ENCODE measurements at regions not wholly inside any gene's neighbourhood (a gene's known extent, or its start where the extent isn't known, plus 50 kb on each side); places are given as distances from the start of the nearest gene placed in this dataset.
"Not testable (repeated sequence)": the region's sequence is repeated elsewhere in the genome, so short reads cannot be mapped to it uniquely, and the experiment has no call there.

DNA sequence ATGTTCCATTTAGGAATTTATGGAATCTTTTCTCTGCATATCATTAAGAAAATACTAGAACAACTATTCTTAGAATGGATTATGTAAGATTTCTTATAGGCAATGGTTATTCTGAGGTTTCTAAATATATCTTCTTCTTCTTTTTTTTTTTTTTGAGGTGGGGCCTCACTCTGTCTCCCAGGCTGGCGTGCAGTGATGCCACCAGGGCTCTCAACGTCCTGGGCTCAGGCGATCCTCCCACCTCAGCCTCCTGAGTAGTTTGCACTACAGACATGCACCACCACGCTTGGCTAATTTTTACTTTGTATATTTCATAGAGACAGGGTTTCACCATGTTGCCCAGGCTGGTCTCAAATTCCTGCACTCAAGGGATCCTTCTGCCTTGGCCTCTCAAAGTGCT lies 137.2 kb downstream of the SREK1 start:
- Mint-ChIP-seq H3K4me3 (no peak overlapping the region), H3K27me3 (peaks cover 7% of the 10 kb centered on the region)

DNA sequence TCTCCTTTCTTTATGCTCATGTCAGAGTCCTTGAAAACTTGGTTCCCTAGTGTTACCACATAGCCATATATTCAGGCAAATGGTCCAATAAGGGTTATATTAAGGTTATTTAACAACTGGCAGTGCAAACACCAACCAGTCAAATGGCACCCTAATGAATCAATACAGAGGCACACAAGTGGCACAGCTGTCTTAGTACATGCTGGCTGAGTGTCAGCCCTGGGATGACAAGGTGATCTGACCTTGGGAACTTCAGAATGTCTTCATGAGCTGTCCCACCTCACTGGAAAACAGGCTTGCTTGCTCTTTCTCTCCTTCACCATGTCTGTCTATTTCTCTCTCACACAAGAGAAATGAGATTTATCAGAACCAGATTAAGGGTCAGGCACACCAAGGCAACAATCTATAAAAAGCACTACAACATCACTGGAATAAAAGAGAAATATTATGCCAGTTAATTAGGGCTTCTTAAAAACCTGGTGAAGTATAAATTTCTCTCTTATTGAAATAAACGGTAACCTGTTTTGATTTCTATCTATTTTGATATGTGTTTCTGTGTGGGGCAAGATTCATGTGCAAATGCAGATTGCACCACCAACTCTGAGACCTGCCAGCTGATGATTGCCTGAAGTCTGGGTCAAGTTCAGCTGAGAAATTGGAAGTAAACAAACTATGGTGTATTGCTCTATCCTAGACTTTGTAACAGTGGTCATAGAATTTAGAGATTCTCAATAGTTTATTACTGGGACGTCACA lies 140.7 kb downstream of the SREK1 start:
- H3K36me3 Mint-ChIP-seq = no peaks in the 10 kb centered on the region
- peaks cover 9% of the 10 kb centered on the region for H3K27me3 Mint-ChIP-seq
- no peaks in the 10 kb centered on the region for H3K9me3 Mint-ChIP-seq
- no peak overlapping the region for H3K27ac Mint-ChIP-seq
- ATAC-seq (ENCODE audit: low read depth) = no peak
- no peak overlapping the region for H3K4me3 Mint-ChIP-seq
- peaks cover 2% of the 10 kb centered on the region for H3K4me1 Mint-ChIP-seq
- no peak for DNase-seq (ENCODE audit: low spot score in 2 of 2)

More for the DNA sequence above, 137.2 kb downstream of the SREK1 start:
- Mint-ChIP-seq H3K27ac (no peak overlapping the region), H3K36me3 (no peaks in the 10 kb centered on the region), H3K9me3 (no peaks in the 10 kb centered on the region), H3K4me1 (peaks cover 2% of the 10 kb centered on the region)
- DNase-seq (ENCODE audit: low spot score in 2 of 2) = no peak
- ATAC-seq (ENCODE audit: low read depth) = no peak

- Mint-ChIP-seq H3K36me3 (no peaks in the 10 kb centered on the region), H3K27ac (no peak overlapping the region), H3K4me1 (peaks cover 2% of the 10 kb centered on the region), H3K4me3 (no peak overlapping the region), H3K27me3 (peaks cover 9% of the 10 kb centered on the region), H3K9me3 (no peaks in the 10 kb centered on the region)
- DNase-seq (ENCODE audit: low spot score in 2 of 2) = no peak
- ATAC-seq (ENCODE audit: low read depth) = no peak
Measured at GRCh38 chr5:66285343-66285922, 141.3 kb downstream of the SREK1 start.

DNA sequence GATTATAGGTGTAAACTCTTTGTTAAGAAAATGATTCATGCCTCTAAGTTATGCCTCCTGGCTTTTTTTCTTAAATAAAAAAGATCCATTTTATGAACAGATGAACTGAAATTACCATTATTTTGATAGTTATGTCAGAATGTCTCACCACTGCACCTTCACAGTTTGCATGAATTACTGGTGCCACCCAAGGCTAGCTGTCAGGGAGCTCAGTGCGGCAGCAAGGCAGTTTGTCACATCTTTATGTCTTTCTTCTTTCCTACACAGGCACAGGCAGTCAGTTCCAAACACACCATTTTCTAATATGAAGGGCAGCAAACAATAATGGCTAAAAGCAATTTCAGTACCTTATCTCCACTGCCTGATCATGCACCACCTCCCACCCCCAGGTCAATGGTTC lies 147.7 kb downstream of the SREK1 start:
- Mint-ChIP-seq H3K27me3 (peaks cover 10% of the 10 kb centered on the region), H3K27ac (no peak overlapping the region), H3K4me1 (no peaks in the 10 kb centered on the region), H3K4me3 (no peak overlapping the region), H3K36me3 (no peaks in the 10 kb centered on the region), H3K9me3 (no peaks in the 10 kb centered on the region)
- DNase-seq (ENCODE audit: low spot score in 2 of 2) = no peak
- no peak for ATAC-seq (ENCODE audit: low read depth)

DNA sequence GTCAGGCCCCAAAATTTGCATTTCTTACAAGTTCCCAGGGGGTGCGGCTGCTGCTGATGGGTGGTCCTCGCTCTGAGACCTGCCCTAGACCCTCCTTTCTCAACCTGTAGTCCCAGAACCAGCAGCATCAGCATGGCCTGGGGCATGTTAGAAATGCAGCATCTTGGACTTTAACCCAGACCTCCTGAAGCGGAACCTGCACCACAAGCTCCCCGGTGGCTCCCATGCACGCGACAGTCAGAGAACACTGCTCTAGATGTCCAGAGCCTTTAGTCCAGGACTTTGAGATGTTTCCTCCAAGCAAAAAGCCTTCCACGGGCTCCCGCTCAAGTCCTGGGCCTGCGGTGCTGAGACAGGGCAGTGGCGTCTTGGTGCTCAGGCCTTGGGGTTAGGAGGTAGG lies 149.8 kb downstream of the SREK1 start:
- not testable (repeated sequence) for H3K4me3 Mint-ChIP-seq; H3K36me3 Mint-ChIP-seq; H3K4me1 Mint-ChIP-seq; H3K9me3 Mint-ChIP-seq; DNase-seq (ENCODE audit: low spot score in 2 of 2); H3K27ac Mint-ChIP-seq; ATAC-seq (ENCODE audit: low read depth); H3K27me3 Mint-ChIP-seq

DNA sequence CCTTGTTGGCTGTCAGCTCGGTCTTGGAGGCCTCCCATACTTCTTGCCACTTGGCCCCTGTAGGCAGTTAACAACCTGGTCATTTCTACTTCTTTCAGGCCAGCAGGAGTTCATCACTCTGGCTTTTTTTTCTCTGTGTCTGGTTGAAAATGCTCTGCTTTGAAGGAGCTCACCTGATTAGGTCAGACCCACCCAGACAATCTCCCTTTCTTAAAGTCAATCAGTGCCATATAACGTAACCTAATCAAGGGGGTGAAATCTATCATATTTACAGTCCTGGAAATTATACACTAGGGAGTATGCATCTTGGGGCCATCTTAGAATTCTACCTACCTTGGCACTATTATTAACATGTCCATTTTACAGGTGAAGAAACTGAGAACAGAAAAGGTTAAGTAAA lies 155.4 kb downstream of the SREK1 start:
- Mint-ChIP-seq H3K4me3 (no peak overlapping the region), H3K27ac (no peak overlapping the region), H3K4me1 (no peaks in the 10 kb centered on the region), H3K27me3 (no peaks in the 10 kb centered on the region), H3K9me3 (no peaks in the 10 kb centered on the region), H3K36me3 (no peaks in the 10 kb centered on the region)
- no peak for ATAC-seq (ENCODE audit: low read depth)
- no peak for DNase-seq (ENCODE audit: low spot score in 2 of 2)

- no peak overlapping the region for H3K4me3 Mint-ChIP-seq
- no peaks in the 10 kb centered on the region for H3K36me3 Mint-ChIP-seq
- peaks cover 8% of the 10 kb centered on the region for H3K27me3 Mint-ChIP-seq
- DNase-seq (ENCODE audit: low spot score in 2 of 2) = no peak
- H3K27ac Mint-ChIP-seq = no peak overlapping the region
- peaks cover 2% of the 10 kb centered on the region for H3K4me1 Mint-ChIP-seq
- ATAC-seq (ENCODE audit: low read depth) = no peak
- no peaks in the 10 kb centered on the region for H3K9me3 Mint-ChIP-seq
Measured at GRCh38 chr5:66302344-66302743, 158.2 kb downstream of the SREK1 start.

GRCh38 chr5:66306105-66306843 lies 162.2 kb downstream of the SREK1 start:
- no peak overlapping the region for H3K27ac Mint-ChIP-seq
- H3K36me3 Mint-ChIP-seq = no peaks in the 10 kb centered on the region
- ATAC-seq (ENCODE audit: low read depth) = peak; percentile 61
- H3K4me3 Mint-ChIP-seq = no peak overlapping the region
- no peaks in the 10 kb centered on the region for H3K9me3 Mint-ChIP-seq
- H3K27me3 Mint-ChIP-seq = peaks cover 8% of the 10 kb centered on the region
- peak; percentile 24 to 40 for DNase-seq (ENCODE audit: low spot score in 2 of 2)
- H3K4me1 Mint-ChIP-seq = peaks cover 2% of the 10 kb centered on the region

DNA sequence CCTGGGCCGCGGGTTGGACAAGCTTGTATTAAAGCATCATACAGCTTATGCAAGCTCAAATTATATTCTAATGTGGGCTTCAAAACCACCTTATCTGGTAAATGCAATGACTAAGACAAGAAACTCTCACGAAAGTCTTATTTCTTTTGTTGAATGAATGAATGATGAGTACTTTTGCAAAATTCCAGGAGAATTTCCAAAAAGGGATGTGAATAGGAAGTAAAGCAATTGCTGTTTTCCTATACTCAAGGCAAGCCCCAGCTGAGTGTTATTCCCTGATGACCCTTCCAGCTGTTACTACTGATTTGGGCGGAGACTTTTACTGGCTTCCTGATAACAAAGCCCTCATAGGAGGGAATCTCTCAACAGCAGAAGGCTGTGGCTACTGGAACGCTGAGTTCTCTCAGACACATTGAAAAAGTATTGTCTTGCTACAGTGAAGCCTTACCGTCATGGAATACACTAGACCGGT lies 162.8 kb downstream of the SREK1 start:
- DNase-seq (ENCODE audit: low spot score in 2 of 2) = no peak
- H3K36me3 Mint-ChIP-seq = no peaks in the 10 kb centered on the region
- H3K4me1 Mint-ChIP-seq = peaks cover 2% of the 10 kb centered on the region
- H3K27me3 Mint-ChIP-seq = peaks cover 8% of the 10 kb centered on the region
- H3K27ac Mint-ChIP-seq = no peak overlapping the region
- no peaks in the 10 kb centered on the region for H3K9me3 Mint-ChIP-seq
- H3K4me3 Mint-ChIP-seq = no peak overlapping the region
- ATAC-seq (ENCODE audit: low read depth) = no peak

DNA sequence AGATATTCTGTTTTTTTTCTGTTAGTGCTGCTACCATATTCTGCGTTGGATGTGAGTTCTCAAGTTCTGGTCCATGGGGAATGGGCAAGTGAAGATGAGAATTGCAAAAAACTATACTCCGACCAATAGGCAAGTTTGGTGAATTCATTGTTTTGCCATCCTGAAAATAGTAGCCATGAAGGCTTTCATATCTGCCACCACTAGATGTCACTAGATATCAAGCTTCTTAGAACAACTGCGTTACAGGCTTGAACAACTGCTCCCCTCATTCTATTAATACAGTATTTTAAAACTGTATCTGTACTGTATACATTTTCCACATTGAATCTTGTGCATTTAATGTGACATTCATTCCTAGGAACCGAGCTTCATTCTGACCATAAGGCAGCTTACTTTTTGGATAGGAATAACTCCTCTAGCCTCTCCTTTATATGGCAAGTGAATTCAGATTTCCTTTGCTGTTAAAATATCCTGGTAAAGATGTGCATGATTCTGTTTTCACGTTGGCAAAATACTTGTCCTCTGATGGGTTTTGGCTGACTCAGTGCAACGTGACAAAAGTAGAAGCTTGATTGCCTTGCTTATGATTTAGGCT lies 163.6 kb downstream of the SREK1 start:
- Mint-ChIP-seq H3K9me3 (no peaks in the 10 kb centered on the region), H3K4me3 (no peak overlapping the region), H3K4me1 (peaks cover 2% of the 10 kb centered on the region), H3K27ac (no peak overlapping the region), H3K36me3 (no peaks in the 10 kb centered on the region), H3K27me3 (peaks cover 8% of the 10 kb centered on the region)
- DNase-seq (ENCODE audit: low spot score in 2 of 2) (peak in 1 of 2 donors; percentile 53), ATAC-seq (ENCODE audit: low read depth) (peak; percentile 78)

DNA sequence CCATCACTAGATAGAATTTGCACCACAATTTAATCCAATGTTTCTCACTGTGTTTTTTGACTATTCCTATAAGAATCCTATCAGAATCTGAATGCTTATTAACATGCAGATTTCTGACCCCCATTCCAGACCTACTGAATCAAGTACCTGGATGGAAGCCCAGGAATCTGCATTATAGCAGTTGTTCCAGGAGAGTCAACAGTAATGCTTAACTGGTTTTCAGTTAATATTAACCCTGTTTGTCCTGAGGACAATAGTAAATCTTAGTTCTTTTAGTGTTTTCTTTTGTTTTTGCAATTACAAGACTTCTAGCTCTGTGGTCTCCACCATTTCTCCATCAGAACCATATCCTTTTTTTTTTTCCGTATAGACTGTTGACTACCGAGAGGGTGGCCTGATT lies 168.2 kb downstream of the SREK1 start:
- Mint-ChIP-seq H3K36me3 (peaks cover 2% of the 10 kb centered on the region), H3K4me1 (no peaks in the 10 kb centered on the region), H3K27me3 (no peaks in the 10 kb centered on the region), H3K9me3 (peaks cover 11% of the 10 kb centered on the region), H3K4me3 (no peak overlapping the region), H3K27ac (no peak overlapping the region)
- DNase-seq (ENCODE audit: low spot score in 2 of 2) (no peak), ATAC-seq (ENCODE audit: low read depth) (no peak)

- no peak for ATAC-seq (ENCODE audit: low read depth)
- no peaks in the 10 kb centered on the region for H3K4me1 Mint-ChIP-seq
- no peak for DNase-seq (ENCODE audit: low spot score in 2 of 2)
- H3K36me3 Mint-ChIP-seq = peaks cover 2% of the 10 kb centered on the region
- H3K4me3 Mint-ChIP-seq = no peak overlapping the region
- no peak overlapping the region for H3K27ac Mint-ChIP-seq
- H3K27me3 Mint-ChIP-seq = peaks cover 3% of the 10 kb centered on the region
- H3K9me3 Mint-ChIP-seq = peaks cover 11% of the 10 kb centered on the region
Measured at GRCh38 chr5:66315784-66316183, 171.7 kb downstream of the SREK1 start.

- Mint-ChIP-seq H3K36me3 (no peaks in the 10 kb centered on the region), H3K9me3 (no peaks in the 10 kb centered on the region), H3K4me1 (no peaks in the 10 kb centered on the region), H3K27me3 (peaks cover 11% of the 10 kb centered on the region), H3K4me3 (no peak overlapping the region), H3K27ac (no peak overlapping the region)
- ATAC-seq (ENCODE audit: low read depth) = no peak
- no peak for DNase-seq (ENCODE audit: low spot score in 2 of 2)
Measured at GRCh38 chr5:66322786-66323528, 178.9 kb downstream of the SREK1 start.
